NCI-H446 treated with DMSO at 0.1 percent for 48 hours (cell line): ENCODE measurements at regions not wholly inside any gene's neighbourhood (a gene's known extent, or its start where the extent isn't known, plus 50 kb on each side); places are given as distances from the start of the nearest gene placed in this dataset.

ENCODE experiments used
- DNase-seq: peaks from one replicate; lab custom pipeline; 2025; lab: John Stamatoyannopoulos, UW

DNA sequence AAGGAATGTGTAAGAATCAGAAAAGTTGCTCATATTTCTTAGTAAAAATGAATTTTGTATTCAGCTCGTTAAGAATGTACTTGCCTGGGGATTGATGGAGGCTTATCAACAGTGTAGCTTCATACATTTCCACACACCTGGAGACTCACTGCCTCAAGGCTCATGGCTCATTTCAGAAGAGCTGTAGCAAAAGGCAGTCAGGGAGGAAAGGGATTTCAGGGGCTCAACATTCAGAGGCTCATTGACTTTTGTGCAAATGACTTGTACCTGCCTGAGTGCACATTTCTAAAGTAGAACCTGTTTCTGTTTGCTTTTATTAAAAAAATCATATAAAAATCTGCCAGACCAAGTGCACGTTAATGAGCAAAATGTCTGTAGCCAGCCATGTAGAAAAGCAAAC, 304.4 kb downstream of the KCNS3 start:
- no peak for DNase-seq

- no peak for DNase-seq
Measured at GRCh38 chr2:18180912-18181311, 302.4 kb downstream of the KCNS3 start.

DNA sequence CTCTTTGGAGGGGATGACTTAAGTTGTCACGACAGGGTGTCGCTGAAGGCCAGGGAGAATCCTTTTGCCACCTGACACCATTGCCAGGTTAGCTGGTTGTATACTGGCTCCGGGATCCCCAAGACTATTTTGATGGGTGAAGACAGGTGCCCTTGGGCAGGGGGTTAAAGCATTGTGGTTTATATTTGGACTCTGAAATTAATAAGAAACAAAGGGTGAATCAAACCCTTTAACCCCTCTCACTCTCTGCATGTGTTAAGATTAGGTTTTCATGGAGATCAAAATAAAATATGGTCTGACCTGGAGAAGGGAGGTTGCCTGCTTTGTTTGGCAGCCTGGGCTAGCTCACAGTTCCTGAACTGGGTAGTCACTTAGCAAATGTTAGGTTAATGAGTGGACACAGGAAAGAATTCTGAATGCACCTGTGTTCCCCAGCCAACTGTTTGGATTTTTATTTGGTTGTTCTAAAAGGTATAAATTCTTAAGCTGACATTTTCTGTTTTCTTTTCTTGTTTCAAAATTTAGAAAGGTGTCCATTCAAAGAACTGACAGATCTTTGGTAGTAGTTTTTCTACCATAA, 301.7 kb downstream of the KCNS3 start:
- DNase-seq: no peak

GRCh38 chr2:18178736-18179349, 300.4 kb downstream of the KCNS3 start:
- DNase-seq: peak; percentile 9

- DNase-seq: no peak
Measured at GRCh38 chr2:18176679-18177215, 298.3 kb downstream of the KCNS3 start.

DNA sequence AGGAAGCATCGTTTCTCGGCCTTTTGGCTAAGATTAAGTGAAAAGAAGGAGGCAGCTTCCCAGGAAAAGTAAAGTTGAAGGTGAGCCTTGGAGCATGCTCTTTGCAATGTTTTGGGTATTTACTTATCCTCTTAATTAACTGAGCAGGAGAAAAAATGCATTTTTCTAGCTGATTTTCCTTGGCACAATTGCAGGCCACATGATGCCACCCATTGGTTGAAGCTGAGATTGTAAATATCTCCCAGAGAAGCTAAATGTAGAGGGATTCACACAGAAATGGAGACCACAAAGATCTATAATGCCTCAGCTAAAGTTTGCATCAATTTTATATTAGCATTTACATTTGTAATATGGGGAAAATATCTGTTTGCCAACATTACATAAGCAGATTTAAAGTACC, 294.1 kb downstream of the KCNS3 start:
- no peak for DNase-seq

DNA sequence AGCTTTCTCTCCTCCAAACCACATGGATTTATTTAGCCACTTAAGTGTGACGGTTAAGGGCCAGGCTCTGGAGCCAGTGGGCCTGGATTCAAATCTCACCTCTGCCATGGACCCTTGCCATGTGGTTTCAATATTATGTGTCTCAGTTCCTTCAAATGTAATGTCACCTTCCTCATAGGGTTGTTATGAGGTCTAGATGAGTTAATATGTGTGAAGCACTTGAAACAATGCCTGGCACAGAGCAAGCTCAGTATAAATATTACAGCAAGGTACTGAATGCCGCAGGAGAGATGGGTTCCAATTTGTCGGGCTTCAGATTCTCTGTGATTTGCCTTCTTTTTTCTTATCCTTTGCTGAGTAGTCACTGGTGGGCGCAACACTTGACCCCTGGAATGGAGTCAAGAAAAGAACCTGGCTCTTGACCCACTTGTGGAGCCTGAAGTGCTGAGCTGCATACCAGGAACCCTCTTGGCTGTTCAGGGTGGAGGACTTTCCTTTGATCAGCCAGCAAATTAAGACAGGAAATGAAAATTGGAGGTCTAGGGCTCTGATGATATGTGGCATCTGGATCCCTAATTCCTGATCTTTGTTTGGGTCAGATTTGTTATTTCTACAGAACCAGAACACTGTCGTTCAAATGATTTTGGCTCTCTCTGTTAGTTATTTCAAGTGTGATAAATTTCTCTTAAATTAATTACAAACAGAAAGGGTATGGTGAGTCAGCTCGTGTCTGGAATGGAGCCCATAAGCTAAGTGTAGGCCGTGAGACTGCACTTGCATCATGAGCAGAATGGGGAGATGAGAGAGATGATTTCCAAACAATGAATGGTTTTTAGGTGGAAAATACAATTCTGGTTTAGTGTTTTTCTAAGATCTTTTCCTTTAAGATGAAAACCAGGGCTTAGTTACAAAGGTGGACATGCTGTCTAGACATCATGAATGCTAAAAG, 293.0 kb downstream of the KCNS3 start:
- DNase-seq: peak; percentile 62

DNA sequence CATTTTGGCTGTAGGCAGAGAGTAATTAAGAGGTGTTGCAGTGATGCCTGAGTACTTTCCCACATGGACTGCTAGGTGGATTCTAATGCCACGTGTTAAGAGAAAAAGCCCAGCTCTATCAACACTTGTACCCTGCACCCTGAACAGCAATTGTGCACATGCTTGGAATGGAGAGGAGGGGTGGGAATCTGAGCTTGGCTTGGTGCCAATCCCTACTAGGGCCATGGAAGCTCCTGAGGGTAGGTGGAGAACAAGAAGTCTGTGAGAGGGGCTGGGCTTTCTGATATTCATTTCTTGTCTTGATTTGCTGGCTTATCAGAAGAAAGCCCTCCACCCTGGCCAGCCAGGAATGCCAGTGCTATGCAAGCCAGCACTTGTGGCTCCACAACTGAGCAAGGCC, 292.2 kb downstream of the KCNS3 start:
- no peak for DNase-seq

- DNase-seq: no peak
Measured at GRCh38 chr2:18169893-18170175, 291.4 kb downstream of the KCNS3 start.

DNA sequence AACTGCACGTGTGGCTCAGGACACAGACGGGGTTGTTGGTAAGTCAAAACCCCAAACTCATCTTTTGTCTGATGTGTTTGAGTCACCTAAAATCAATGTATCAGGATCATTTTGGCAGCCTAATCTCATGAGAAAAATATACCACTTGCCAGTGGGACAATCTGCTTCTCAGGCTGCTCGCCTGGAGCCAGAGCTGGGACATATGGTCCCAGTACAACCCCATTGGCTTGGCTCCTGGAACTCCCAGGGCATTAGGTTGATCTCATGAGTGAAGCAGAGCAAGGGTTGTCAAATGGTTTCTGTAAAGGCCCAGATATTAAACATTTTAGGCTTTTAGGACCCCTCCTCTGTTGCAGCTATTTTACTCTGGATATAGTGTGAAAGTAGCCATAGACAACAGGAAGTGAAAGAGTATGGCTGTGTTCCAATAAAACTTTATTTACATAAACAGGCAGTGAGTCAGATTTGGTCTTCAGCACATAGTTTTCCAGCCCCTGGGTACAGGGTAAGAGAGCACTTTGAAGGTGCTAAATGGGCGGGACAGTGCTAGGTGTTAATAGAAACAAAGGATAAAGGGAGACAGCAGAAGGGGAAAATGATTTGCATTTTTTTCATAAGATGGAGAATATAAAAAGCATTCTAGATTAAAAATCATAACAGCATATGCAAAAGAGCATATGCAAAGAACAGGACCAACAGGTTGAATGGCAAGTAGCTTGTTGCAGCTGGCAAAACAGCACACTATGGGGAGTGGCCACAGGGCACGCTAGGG, 290.8 kb downstream of the KCNS3 start:
- DNase-seq: peak; percentile 81

DNA sequence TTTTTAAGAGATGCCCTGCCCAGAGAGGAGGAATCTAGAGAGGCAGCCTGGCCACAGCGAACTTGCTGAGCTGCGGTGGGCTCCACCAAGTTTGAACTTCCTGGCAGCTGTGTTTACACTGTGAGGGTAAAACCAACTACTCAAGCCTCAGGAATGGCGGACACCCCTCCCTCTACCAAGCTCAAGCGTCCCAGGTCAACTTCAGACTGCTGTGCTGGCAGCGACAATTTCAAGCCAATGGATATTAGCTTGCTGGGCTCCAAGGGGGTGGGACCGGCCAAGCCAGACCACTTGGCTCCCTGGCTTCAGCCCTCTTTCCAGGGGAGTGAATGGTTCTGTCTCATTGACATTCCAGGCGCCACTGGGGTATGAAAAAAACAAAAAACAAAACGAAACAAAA, 289.4 kb downstream of the KCNS3 start:
- no peak for DNase-seq

GRCh38 chr2:18161681-18162080, 283.2 kb downstream of the KCNS3 start:
- no peak for DNase-seq

- DNase-seq: no peak
Measured at GRCh38 chr2:18159896-18160295, 281.4 kb downstream of the KCNS3 start.

GRCh38 chr2:18156421-18156820, 278.0 kb downstream of the KCNS3 start:
- no peak for DNase-seq

- DNase-seq: no peak
Measured at GRCh38 chr2:18156002-18156401, 277.5 kb downstream of the KCNS3 start.

GRCh38 chr2:18154812-18155211, 276.3 kb downstream of the KCNS3 start:
- no peak for DNase-seq

DNA sequence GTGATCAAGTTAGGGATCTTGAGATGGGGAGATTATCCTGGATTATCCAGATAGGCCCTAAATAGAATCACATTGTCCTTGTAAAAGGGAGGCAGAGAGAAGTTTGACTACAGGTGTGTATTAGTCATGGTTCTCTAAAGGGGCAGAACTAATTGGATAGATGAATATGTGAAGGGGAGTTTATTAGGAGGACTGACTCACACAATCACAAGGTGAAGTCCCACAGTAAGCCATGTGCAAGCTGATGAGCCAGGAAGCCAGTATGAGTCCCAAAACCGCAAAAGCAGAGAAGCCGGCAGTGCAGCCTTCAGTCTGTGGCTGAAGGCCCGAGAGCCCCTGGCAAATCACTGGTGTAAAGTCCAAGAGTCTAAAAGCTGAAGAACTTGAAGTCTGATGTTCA, 275.8 kb downstream of the KCNS3 start:
- no peak for DNase-seq

DNA sequence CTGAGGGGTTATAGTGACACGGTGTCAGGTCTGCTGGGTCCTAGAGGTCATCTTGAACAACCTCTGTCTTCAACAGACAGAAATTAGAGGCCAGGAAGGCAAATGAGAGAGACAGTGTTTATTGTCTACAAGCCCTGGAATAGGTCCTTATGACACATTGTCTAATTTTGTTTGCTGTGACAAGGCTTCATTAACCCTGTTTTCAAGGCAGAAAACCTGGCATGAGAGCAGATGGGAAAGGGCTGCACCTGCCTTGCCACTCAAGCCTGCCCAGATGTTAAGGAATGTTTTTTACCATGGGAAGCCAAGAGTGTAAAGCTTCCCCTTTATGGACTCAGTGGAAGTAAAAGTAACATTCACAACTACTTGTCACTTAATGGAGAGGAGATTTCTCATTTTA, 275.3 kb downstream of the KCNS3 start:
- no peak for DNase-seq

- no peak for DNase-seq
Measured at GRCh38 chr2:18151237-18151636, 272.8 kb downstream of the KCNS3 start.

DNA sequence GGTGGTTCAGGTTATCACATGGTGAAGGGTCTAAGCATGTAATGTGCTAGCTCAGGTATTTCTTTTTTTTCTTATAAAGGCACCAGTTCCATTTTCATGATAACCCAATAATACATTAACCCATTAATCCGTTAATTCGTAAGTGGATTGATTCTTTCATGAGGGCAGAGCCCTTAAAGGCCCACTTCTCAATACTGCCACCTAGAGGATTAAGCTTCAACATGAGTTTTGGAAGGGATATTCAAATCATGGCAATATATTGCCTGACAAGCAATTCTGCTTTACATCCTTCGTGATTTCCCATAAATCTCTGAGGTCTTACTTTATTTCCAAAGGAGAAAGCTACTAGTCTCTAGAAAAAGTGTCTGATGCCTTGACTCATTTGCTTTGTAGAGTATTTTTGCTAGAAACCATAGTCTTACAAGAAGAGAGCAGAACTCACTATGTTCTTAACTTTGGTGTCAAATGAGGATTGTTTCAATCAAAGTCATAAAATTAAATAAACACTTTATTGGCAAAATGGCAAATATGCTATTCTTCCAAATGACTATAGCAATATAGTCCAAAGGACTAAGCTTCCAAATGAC, 271.3 kb downstream of the KCNS3 start:
- DNase-seq: peak; percentile 19

DNA sequence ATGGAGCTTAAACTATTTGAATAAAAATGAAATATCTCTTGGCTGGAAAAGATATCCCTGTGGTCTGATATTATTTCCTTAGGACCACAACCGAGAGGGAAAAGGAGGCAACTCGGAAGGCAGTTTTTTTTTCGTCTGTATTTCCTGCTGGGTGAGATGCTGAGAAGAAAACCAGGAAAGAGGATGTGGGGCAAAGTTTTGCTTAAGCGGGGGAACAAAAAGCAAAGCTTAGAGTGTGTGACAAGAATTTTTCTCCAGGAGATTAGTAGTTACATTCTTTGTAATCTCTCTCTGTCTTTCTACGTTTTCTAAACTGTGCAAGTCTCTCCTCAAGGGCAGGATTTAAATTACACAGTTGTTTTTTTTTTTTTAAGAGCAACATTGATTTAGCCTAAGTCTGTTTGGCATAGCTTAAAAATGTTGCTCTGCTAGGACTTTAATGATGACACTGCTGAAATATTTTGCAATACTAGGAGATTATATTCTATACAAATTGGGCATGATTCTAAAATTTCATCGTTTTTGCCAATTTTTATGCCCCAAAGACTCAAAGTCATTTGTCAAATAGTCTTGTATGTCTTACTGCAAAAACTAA, 258.5 kb downstream of the KCNS3 start:
- peak; percentile 18 for DNase-seq

- no peak for DNase-seq
Measured at GRCh38 chr2:18133310-18133709, 254.8 kb downstream of the KCNS3 start.
